ENCODE measurements at regions not wholly inside any gene's neighbourhood (a gene's known extent, or its start where the extent isn't known, plus 50 kb on each side); places are given as distances from the start of the nearest gene placed in this dataset.

DNA sequence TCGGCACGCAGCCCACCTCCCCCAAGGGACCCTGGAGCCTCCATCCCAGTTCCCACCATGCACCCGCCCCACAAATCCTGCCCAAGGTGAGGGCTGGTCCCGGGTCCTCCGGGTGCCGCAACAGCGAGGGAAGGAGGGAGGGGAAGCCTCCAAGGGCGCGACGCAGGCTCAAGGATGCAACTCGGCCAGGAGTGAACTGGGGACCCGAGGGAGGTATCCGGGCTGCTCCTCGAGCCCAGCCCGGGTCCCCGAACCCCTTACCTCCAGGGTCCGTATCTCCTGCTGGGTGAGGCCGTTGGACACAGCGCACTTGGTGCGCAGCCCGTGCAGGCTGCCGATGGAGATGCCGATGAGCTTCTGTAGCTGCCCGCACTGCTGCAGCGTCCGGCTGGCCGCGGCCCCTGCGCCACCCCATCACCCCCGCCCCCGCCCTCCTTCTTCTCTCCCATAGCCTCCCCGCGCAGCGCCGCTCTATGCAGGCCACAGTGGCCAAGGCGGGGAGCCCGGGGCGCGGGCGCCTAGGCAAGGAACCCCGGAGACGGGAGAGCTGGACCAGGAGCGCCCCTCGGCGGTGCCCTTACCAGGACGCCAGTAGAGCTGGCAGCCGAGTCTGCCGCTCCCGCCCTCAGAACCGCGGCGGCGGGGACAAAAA is 124.1 kb downstream of the ANKRD30BL start:
- TF ChIP-seq, protein P1, sequence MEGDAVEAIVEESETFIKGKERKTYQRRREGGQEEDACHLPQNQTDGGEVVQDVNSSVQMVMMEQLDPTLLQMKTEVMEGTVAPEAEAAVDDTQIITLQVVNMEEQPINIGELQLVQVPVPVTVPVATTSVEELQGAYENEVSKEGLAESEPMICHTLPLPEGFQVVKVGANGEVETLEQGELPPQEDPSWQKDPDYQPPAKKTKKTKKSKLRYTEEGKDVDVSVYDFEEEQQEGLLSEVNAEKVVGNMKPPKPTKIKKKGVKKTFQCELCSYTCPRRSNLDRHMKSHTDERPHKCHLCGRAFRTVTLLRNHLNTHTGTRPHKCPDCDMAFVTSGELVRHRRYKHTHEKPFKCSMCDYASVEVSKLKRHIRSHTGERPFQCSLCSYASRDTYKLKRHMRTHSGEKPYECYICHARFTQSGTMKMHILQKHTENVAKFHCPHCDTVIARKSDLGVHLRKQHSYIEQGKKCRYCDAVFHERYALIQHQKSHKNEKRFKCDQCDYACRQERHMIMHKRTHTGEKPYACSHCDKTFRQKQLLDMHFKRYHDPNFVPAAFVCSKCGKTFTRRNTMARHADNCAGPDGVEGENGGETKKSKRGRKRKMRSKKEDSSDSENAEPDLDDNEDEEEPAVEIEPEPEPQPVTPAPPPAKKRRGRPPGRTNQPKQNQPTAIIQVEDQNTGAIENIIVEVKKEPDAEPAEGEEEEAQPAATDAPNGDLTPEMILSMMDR (IDR thresholded peaks at IDR 0.05) = no peak
- TF ChIP-seq POLR2A (IDR thresholded peaks at IDR 0.05) = no peak
